HCT116 (cell line): ENCODE measurements at regions not wholly inside any gene's neighbourhood (a gene's known extent, or its start where the extent isn't known, plus 50 kb on each side); places are given as distances from the start of the nearest gene placed in this dataset.

Experiments
- POLR2A ChIP-seq: IDR thresholded peaks from 2 replicates; pipeline ENCODE4 v1.7.0; 2011; ENCODE audit warnings: borderline replicate concordance; ENCODE audit not compliant: insufficient read depth, insufficient read length; ENCODE audit errors: extremely low read depth
- POLR2AphosphoS5 ChIP-seq: IDR thresholded peaks from 2 replicates; pipeline ENCODE4 v1.6.1; 2011; ENCODE audit warnings: mild to moderate bottlenecking, low read depth, low read length, moderate library complexity
- REST ChIP-seq: IDR thresholded peaks from 2 replicates; pipeline ENCODE4 v1.6.1; 2012; ENCODE audit warnings: low read depth
- SP1 ChIP-seq: IDR thresholded peaks from 2 replicates; pipeline ENCODE4 v1.6.1; 2012; ENCODE audit warnings: low read depth
- TCF7L2 ChIP-seq: IDR thresholded peaks from 2 replicates; pipeline ENCODE4 v1.7.0; 2011; ENCODE audit warnings: borderline replicate concordance, inconsistent platforms; ENCODE audit not compliant: insufficient read depth, insufficient read length; ENCODE audit errors: extremely low read depth
- TF ChIP-seq, protein P1 (sequence below), 3 experiments: fragments of 200-600 bp in 1 of 3; sonication (generic) in 1 of 3; IDR thresholded peaks in 2 of 3; conservative IDR thresholded peaks in 1 of 3; 2 replicates each; pipeline ENCODE4 v1.5.1; 2012 to 2017; ENCODE audit warnings: low read depth in 2 of 3, low read length in 2 of 3, antibody characterized with exemption in 1 of 3, borderline replicate concordance in 1 of 3, control low read depth in 1 of 3, mild to moderate bottlenecking in 1 of 3, mixed read lengths in 1 of 3, mixed run types in 1 of 3, moderate library complexity in 1 of 3; ENCODE audit not compliant: insufficient read depth in 1 of 3

- TF ChIP-seq POLR2A (no peak), SP1 (no peak), TCF7L2 (no peak), POLR2AphosphoS5 (no peak), REST (no peak)
- TF ChIP-seq, protein P1, sequence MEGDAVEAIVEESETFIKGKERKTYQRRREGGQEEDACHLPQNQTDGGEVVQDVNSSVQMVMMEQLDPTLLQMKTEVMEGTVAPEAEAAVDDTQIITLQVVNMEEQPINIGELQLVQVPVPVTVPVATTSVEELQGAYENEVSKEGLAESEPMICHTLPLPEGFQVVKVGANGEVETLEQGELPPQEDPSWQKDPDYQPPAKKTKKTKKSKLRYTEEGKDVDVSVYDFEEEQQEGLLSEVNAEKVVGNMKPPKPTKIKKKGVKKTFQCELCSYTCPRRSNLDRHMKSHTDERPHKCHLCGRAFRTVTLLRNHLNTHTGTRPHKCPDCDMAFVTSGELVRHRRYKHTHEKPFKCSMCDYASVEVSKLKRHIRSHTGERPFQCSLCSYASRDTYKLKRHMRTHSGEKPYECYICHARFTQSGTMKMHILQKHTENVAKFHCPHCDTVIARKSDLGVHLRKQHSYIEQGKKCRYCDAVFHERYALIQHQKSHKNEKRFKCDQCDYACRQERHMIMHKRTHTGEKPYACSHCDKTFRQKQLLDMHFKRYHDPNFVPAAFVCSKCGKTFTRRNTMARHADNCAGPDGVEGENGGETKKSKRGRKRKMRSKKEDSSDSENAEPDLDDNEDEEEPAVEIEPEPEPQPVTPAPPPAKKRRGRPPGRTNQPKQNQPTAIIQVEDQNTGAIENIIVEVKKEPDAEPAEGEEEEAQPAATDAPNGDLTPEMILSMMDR (IDR thresholded peaks at IDR 0.05 in 2 of 3, conservative IDR thresholded peaks at IDR 0.05 in 1 of 3; ENCODE audit: borderline replicate concordance in 1 of 3, insufficient read depth in 1 of 3, low read depth in 2 of 3, low read length in 2 of 3) = no peak
Observed at GRCh38 chr11:10386861-10387205, 68.2 kb upstream of the AMPD3 start.
